ENCODE measurements at regions not wholly inside any gene's neighbourhood (a gene's known extent, or its start where the extent isn't known, plus 50 kb on each side); places are given as distances from the start of the nearest gene placed in this dataset.

DNA sequence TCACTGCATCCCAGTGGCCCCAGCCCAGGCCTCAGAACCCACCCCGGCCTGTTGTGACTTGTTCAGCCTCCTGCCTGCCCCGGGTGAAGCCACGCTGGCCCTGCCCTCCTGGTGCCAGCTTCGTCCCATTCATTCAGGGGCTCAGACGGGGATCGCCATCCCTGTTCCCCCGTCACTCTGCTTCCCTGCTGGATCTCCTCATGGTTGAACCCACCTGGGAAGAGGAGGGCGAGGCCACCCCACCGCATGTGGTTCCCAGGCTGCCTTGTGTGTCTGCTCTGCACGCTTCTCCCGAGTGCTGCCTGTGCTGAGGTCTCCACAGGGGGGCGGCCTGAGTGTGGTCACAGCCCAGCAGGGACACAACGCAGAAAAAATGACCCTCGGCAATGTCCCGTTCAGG is 108.2 kb upstream of the ACTRT2 start:
- peaks cover 8% of the 10 kb centered on the region for H3K36me3 Mint-ChIP-seq (ENCODE audit: low read depth)
- DNase-seq (ENCODE audit: low read depth, low spot score) = no peak
- no peak overlapping the region for H3K27ac Mint-ChIP-seq (ENCODE audit: unreplicated experiment)
- no peaks in the 10 kb centered on the region for H3K27me3 Mint-ChIP-seq (ENCODE audit: low read depth)
- TF ChIP-seq, protein P1, sequence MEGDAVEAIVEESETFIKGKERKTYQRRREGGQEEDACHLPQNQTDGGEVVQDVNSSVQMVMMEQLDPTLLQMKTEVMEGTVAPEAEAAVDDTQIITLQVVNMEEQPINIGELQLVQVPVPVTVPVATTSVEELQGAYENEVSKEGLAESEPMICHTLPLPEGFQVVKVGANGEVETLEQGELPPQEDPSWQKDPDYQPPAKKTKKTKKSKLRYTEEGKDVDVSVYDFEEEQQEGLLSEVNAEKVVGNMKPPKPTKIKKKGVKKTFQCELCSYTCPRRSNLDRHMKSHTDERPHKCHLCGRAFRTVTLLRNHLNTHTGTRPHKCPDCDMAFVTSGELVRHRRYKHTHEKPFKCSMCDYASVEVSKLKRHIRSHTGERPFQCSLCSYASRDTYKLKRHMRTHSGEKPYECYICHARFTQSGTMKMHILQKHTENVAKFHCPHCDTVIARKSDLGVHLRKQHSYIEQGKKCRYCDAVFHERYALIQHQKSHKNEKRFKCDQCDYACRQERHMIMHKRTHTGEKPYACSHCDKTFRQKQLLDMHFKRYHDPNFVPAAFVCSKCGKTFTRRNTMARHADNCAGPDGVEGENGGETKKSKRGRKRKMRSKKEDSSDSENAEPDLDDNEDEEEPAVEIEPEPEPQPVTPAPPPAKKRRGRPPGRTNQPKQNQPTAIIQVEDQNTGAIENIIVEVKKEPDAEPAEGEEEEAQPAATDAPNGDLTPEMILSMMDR (conservative IDR thresholded peaks at IDR 0.05) = no peak
- H3K4me3 Mint-ChIP-seq = no peak overlapping the region
- no peaks in the 10 kb centered on the region for H3K4me1 Mint-ChIP-seq
- H3K9me3 Mint-ChIP-seq = peaks cover 8% of the 10 kb centered on the region

DNA sequence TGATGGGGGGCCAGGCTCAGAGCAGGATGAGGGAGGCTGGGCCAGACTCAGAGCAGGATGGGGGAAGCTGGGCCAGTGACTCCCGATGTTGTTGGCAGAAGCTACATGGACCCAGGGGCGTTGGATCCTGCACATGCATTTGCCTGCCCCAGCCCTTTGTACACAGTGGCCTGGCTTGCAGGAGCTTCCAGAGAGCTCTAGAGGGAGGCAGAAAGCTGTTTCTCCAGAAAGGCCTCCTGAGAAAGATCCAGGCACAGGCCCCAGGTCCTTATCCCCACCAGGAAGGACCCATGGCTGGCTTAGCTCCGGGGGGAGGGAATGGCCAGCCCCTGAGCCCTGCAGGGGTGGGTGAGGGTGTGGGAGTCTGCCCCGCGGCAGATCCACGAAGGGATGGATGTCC is 106.6 kb upstream of the ACTRT2 start:
- Mint-ChIP-seq H3K4me1 (no peaks in the 10 kb centered on the region), H3K9me3 (peaks cover 8% of the 10 kb centered on the region), H3K4me3 (no peak overlapping the region), H3K27me3 (ENCODE audit: low read depth) (no peaks in the 10 kb centered on the region), H3K27ac (ENCODE audit: unreplicated experiment) (no peak overlapping the region), H3K36me3 (ENCODE audit: low read depth) (peaks cover 11% of the 10 kb centered on the region)
- TF ChIP-seq, protein P1 (conservative IDR thresholded peaks at IDR 0.05) = no peak
- DNase-seq (ENCODE audit: low read depth, low spot score) = no peak

DNA sequence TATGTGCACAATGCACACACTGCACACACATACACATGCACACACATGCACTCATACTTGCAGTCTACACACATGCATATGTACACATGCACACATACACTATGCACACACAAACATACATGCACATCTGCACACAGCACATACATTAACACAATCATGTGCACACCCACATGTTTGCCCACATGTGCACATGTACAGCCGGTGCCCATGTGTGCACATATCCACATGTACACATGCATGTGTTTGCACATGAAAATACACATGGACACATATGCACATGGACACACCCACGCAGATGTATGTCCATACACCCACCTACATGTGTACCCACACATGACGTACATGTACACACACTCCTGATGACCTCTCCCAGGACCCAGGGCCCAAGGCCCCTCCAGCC is 105.1 kb upstream of the ACTRT2 start:
- DNase-seq (ENCODE audit: low read depth, low spot score) = no peak
- Mint-ChIP-seq H3K36me3 (ENCODE audit: low read depth) (peaks cover 11% of the 10 kb centered on the region), H3K4me3 (no peak overlapping the region), H3K27ac (ENCODE audit: unreplicated experiment) (no peak overlapping the region), H3K4me1 (no peaks in the 10 kb centered on the region), H3K9me3 (peaks cover 8% of the 10 kb centered on the region), H3K27me3 (ENCODE audit: low read depth) (no peaks in the 10 kb centered on the region)
- TF ChIP-seq, protein P1 (conservative IDR thresholded peaks at IDR 0.05) = no peak

DNA sequence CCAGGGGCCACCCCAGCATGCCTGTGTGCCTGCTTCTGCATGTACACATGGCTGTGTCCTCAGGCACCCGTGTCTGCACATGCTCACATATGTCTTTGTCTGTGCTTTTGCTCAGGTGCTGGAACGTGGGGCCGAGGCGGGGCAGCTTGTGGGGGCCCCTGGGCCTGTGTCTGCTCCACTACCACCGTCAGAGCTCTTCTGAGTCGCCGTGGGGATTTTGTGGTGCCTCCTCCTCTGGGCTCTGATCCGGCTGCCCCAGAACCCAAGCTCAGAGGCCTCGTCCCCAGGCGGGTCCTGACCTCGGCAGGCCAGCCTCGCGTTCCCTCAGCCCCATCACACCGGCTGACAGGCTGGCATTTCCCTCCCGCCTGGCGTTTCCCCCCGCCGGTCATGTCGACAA is 104.6 kb upstream of the ACTRT2 start:
- H3K36me3 Mint-ChIP-seq (ENCODE audit: low read depth) = peaks cover 11% of the 10 kb centered on the region
- DNase-seq (ENCODE audit: low read depth, low spot score) = no peak
- peaks cover 8% of the 10 kb centered on the region for H3K9me3 Mint-ChIP-seq
- H3K27me3 Mint-ChIP-seq (ENCODE audit: low read depth) = no peaks in the 10 kb centered on the region
- no peak overlapping the region for H3K4me3 Mint-ChIP-seq
- TF ChIP-seq, protein P1 (conservative IDR thresholded peaks at IDR 0.05) = no peak
- no peak overlapping the region for H3K27ac Mint-ChIP-seq (ENCODE audit: unreplicated experiment)
- H3K4me1 Mint-ChIP-seq = no peaks in the 10 kb centered on the region

DNA sequence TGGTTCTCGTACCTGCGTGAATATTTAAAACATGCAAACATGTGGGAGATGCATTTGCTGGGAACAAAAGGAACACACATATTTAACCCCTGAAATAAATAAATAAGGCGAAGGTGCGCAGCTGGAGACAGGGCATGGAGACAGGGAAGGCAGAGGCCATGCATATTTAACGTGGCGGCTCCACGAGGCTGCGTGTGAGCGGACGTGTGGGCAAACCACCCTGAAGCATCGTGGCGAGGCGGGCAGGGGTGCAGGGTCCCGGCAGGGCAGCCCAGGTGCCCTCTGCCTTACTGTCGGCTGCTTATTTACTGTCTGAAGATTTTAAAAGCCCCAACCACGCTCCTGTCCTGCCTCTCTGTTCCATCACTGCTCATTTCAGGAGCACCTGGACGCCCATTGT is 104.0 kb upstream of the ACTRT2 start:
- Mint-ChIP-seq H3K27ac (ENCODE audit: unreplicated experiment) (no peak overlapping the region), H3K4me3 (no peak overlapping the region), H3K4me1 (no peaks in the 10 kb centered on the region), H3K36me3 (ENCODE audit: low read depth) (peaks cover 11% of the 10 kb centered on the region), H3K27me3 (ENCODE audit: low read depth) (no peaks in the 10 kb centered on the region), H3K9me3 (peaks cover 8% of the 10 kb centered on the region)
- no peak for DNase-seq (ENCODE audit: low read depth, low spot score)
- TF ChIP-seq, protein P1 (conservative IDR thresholded peaks at IDR 0.05) = no peak

DNA sequence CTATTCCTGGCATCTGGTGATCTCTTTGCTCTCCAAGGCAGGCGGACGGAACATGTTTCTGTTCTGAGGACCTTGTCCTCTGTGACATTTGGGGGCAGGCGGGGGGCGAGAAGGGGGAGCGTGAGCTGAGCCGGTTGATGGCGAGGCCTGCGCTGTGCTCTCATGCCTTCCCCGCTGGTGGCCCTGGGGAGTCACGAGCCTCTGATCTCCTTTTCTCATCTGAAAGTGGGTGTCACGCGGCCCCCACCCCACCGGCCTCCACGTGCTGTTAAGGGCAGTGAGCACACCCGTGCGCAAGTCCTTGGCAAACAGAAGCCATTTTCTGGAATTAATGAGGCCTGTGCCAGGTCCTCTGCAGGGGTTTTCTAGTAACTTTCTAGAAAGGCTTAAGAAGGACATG is 102.8 kb upstream of the ACTRT2 start:
- no peaks in the 10 kb centered on the region for H3K27me3 Mint-ChIP-seq (ENCODE audit: low read depth)
- H3K27ac Mint-ChIP-seq (ENCODE audit: unreplicated experiment) = no peak overlapping the region
- no peak overlapping the region for H3K4me3 Mint-ChIP-seq
- H3K4me1 Mint-ChIP-seq = no peaks in the 10 kb centered on the region
- H3K36me3 Mint-ChIP-seq (ENCODE audit: low read depth) = peaks cover 11% of the 10 kb centered on the region
- peaks cover 8% of the 10 kb centered on the region for H3K9me3 Mint-ChIP-seq
- no peak for DNase-seq (ENCODE audit: low read depth, low spot score)
- TF ChIP-seq, protein P1 (conservative IDR thresholded peaks at IDR 0.05) = no peak
